Neutrophil (primary cell): ENCODE measurements at regions not wholly inside any gene's neighbourhood (a gene's known extent, or its start where the extent isn't known, plus 50 kb on each side); places are given as distances from the start of the nearest gene placed in this dataset.

Experiments used
- H3K27ac ChIP-seq: fragments of 200-600 bp; sonication (generic); 2 replicates; pipeline ENCODE4 v1.5.1; 2016; ENCODE audit warnings: mild to moderate bottlenecking, moderate library complexity
- H3K27me3 ChIP-seq: fragments of 200-600 bp; sonication (generic); 2 replicates; pipeline ENCODE4 v1.6.0; 2016; ENCODE audit warnings: mild to moderate bottlenecking
- H3K36me3 ChIP-seq: fragments of 200-600 bp; sonication (generic); 2 replicates; pipeline ENCODE4 v1.5.1; 2017
- H3K4me1 ChIP-seq, 2 experiments: fragments of 200-600 bp in 1 of 2; sonication (generic) in 1 of 2; 1 replicate in 1 of 2; 2 replicates in 1 of 2; pipeline versions ENCODE4 v1.5.1 to v1.6.1; 2013 to 2016; ENCODE audit warnings: low read depth in 1 of 2, low read length in 1 of 2, mild to moderate bottlenecking in 1 of 2, moderate library complexity in 1 of 2; ENCODE audit not compliant: control insufficient read depth in 1 of 2, insufficient read depth in 1 of 2
- H3K4me3 ChIP-seq, 2 experiments: fragments of 200-600 bp in 1 of 2; sonication (generic) in 1 of 2; 1 replicate in 1 of 2; 2 replicates in 1 of 2; pipeline ENCODE4 v1.5.1; 2013 to 2016; ENCODE audit warnings: low read depth in 1 of 2, low read length in 1 of 2, mild to moderate bottlenecking in 1 of 2, moderate library complexity in 1 of 2
- H3K9me3 ChIP-seq: fragments of 200-600 bp; sonication (generic); 2 replicates; pipeline ENCODE4 v1.5.1; 2016
- CTCF ChIP-seq: fragments of 200-600 bp; sonication (generic); IDR thresholded peaks from 2 replicates; pipeline ENCODE4 v1.5.1; 2016; ENCODE audit warnings: antibody characterized with exemption

- H3K4me1 ChIP-seq: no peaks in the 10 kb centered on the region
- H3K36me3 ChIP-seq: no peaks in the 10 kb centered on the region
- no peak overlapping the region for H3K4me3 ChIP-seq
- H3K27ac ChIP-seq: no peak overlapping the region
- H3K9me3 ChIP-seq: no peaks in the 10 kb centered on the region
- TF ChIP-seq CTCF: no peak
- H3K27me3 ChIP-seq: no peaks in the 10 kb centered on the region
These were observed 50.0 kb upstream of the CNR1 start for GRCh38 chr6:88216182-88216581.
